Body of pancreas (tissue), 4 donors: ENCODE measurements at regions not wholly inside any gene's neighbourhood (a gene's known extent, or its start where the extent isn't known, plus 50 kb on each side); places are given as distances from the start of the nearest gene placed in this dataset.

Experiments used
- ATAC-seq: fragments of 150-250 bp; one replicate; pipeline ENCODE4 v1.9.1; 2016
- DNase-seq, 4 donors: peaks; one replicate each; pipeline ENCODE4 v3.0.0-alpha.2; 2019
- H3K27ac ChIP-seq, 4 donors: fragments of 200-600 bp; sonication (generic); 1 replicate in 3 of 4; 2 replicates in 1 of 4; pipeline versions ENCODE4 v1.5.1 to v1.6.1; 2016 to 2019; ENCODE audit warnings: mild to moderate bottlenecking in 1 of 4, mixed read lengths in 1 of 4, moderate library complexity in 1 of 4
- H3K27me3 ChIP-seq, 2 donors: fragments of 200-600 bp; sonication (generic); one replicate each; pipeline ENCODE4 v1.6.0; 2016; ENCODE audit warnings: mild to moderate bottlenecking in 1 of 2
- H3K36me3 ChIP-seq, 2 donors: fragments of 200-600 bp; sonication (generic); replicated peaks in 1 of 2; 2 replicates each; pipeline ENCODE4 v1.5.1; 2016; ENCODE audit warnings: low read depth in 2 of 2; ENCODE audit not compliant: insufficient read depth in 1 of 2
- H3K4me1 ChIP-seq: fragments of 200-600 bp; sonication (generic); one replicate; pipeline ENCODE4 v1.6.0; 2016
- H3K4me3 ChIP-seq, 2 donors: fragments of 200-600 bp; sonication (generic); 1 replicate in 1 of 2; 2 replicates in 1 of 2; pipeline ENCODE4 v1.5.1; 2016 to 2019
- H3K9me3 ChIP-seq, 3 donors: fragments of 200-600 bp; sonication (generic); 1 replicate in 2 of 3; 2 replicates in 1 of 3; pipeline ENCODE4 v1.5.1; 2016
- CTCF ChIP-seq, 7 experiments: fragments of 450-650 bp in 4 of 7; fragments of 200-600 bp in 3 of 7; sonication (generic) in 3 of 7; IDR thresholded peaks; one replicate each; pipeline ENCODE4 v1.5.1; 2016 to 2019; ENCODE audit warnings: antibody characterized with exemption in 7 of 7
- POLR2A ChIP-seq, 3 donors: fragments of 450-650 bp; IDR thresholded peaks; one replicate each; pipeline ENCODE4 v1.6.1; 2016; ENCODE audit warnings: antibody characterized with exemption in 3 of 3, mild to moderate bottlenecking in 2 of 3
- WGBS, 2 donors: methylation state at CpG; one replicate each; pipeline ENCODE4 v1.1.5; 2017; 5-methylcytosine and 5-hydroxymethylcytosine counted together
- intact Hi-C: fragments of 100-400 bp; cut with DNase I; formaldehyde crosslinking; loops from one replicate; pipeline ENCODE4 v1.15.1; 2023

- Histone ChIP-seq H3K9me3 (no peaks in the 10 kb centered on the region), H3K27me3 (no peaks in the 10 kb centered on the region), H3K4me3 (no peak overlapping the region), H3K27ac (no peak overlapping the region), H3K4me1 (no peaks in the 10 kb centered on the region), H3K36me3 (no peaks in the 10 kb centered on the region)
- TF ChIP-seq CTCF (IDR thresholded peaks at IDR 0.05) (no peak), POLR2A (IDR thresholded peaks at IDR 0.05) (no peak)
- DNase-seq (no peak), ATAC-seq (no peak)
- intact Hi-C loops: no loop called here
- 48 to 55% methylated on average over 3 of the region's 3 CpGs for WGBS, 2 donors
Observed at GRCh38 chr1:87180682-87181081, 148.0 kb upstream of the LMO4 start.

- TF ChIP-seq CTCF (IDR thresholded peaks at IDR 0.05): no peak
- TF ChIP-seq POLR2A (IDR thresholded peaks at IDR 0.05): no peak
- H3K9me3 ChIP-seq: no peaks in the 10 kb centered on the region
- no peak overlapping the region for H3K27ac ChIP-seq
- H3K27me3 ChIP-seq: no peaks in the 10 kb centered on the region
- H3K4me1 ChIP-seq: no peaks in the 10 kb centered on the region
- intact Hi-C loops: no loop called here
- no peaks in the 10 kb centered on the region for H3K36me3 ChIP-seq
- no peak overlapping the region for H3K4me3 ChIP-seq
- ATAC-seq (no peak), DNase-seq (no peak)
Observed at GRCh38 chr1:87182611-87183010, 146.1 kb upstream of the LMO4 start.

GRCh38 chr1:87185077-87185476, 143.6 kb upstream of the LMO4 start:
- Histone ChIP-seq H3K4me3 (no peak overlapping the region), H3K36me3 (no peaks in the 10 kb centered on the region), H3K27ac (no peak overlapping the region), H3K4me1 (no peaks in the 10 kb centered on the region), H3K27me3 (no peaks in the 10 kb centered on the region), H3K9me3 (no peaks in the 10 kb centered on the region)
- DNase-seq (no peak), ATAC-seq (no peak)
- intact Hi-C loops: no loop called here
- WGBS, 2 donors: 80 to 82% methylated on average over 4 of the region's 4 CpGs
- TF ChIP-seq POLR2A (IDR thresholded peaks at IDR 0.05) (no peak), CTCF (IDR thresholded peaks at IDR 0.05) (no peak)

- DNase-seq: no peak
- Histone ChIP-seq H3K9me3 (no peaks in the 10 kb centered on the region), H3K4me1 (no peaks in the 10 kb centered on the region), H3K4me3 (no peak overlapping the region), H3K27ac (no peak overlapping the region), H3K27me3 (no peaks in the 10 kb centered on the region), H3K36me3 (no peaks in the 10 kb centered on the region)
- WGBS, 2 donors: 48 to 74% methylated on average over 3 of the region's 3 CpGs
- no peak for ATAC-seq
- intact Hi-C loops: no loop called here
- TF ChIP-seq CTCF (IDR thresholded peaks at IDR 0.05) (no peak), POLR2A (IDR thresholded peaks at IDR 0.05) (no peak)
Observed at GRCh38 chr1:87186346-87186745, 142.3 kb upstream of the LMO4 start.

GRCh38 chr1:87188640-87189039, 140.0 kb upstream of the LMO4 start:
- DNase-seq (no peak), ATAC-seq (no peak)
- Histone ChIP-seq H3K36me3 (no peaks in the 10 kb centered on the region), H3K27me3 (no peaks in the 10 kb centered on the region), H3K9me3 (no peaks in the 10 kb centered on the region), H3K27ac (no peak overlapping the region), H3K4me1 (no peaks in the 10 kb centered on the region), H3K4me3 (no peak overlapping the region)
- intact Hi-C loops: no loop called here
- 80 to 81% methylated on average over 3 of the region's 3 CpGs for WGBS, 2 donors
- TF ChIP-seq CTCF (IDR thresholded peaks at IDR 0.05) (no peak), POLR2A (IDR thresholded peaks at IDR 0.05) (no peak)
